Astrocyte of the spinal cord (primary cell): ENCODE measurements at regions not wholly inside any gene's neighbourhood (a gene's known extent, or its start where the extent isn't known, plus 50 kb on each side); places are given as distances from the start of the nearest gene placed in this dataset.
"Not testable (repeated sequence)": the region's sequence is repeated elsewhere in the genome, so short reads cannot be mapped to it uniquely, and the experiment has no call there.

ENCODE experiments used
- DNase-seq: peaks from one replicate; pipeline ENCODE4 v3.0.0; 2011; ENCODE audit warnings: low read depth, low spot score
- H3K4me3 ChIP-seq: 2 replicates; pipeline ENCODE4 v1.5.1; 2011; ENCODE audit warnings: low read depth, mild to moderate bottlenecking, low read length, moderate library complexity
- CTCF ChIP-seq: IDR thresholded peaks from 2 replicates; pipeline ENCODE4 v1.5.1; 2012; ENCODE audit warnings: low read depth, mild to moderate bottlenecking, low read length, inconsistent platforms
- in situ Hi-C: cut with HindIII; loops from 2 replicates; pipeline ENCODE4 v1.10.0; 2017; ENCODE audit warnings: low sequenced_read_pairs

GRCh38 chr4:3880615-3881120 is 114.5 kb downstream of the ADRA2C start:
- peak; percentile 71 for TF ChIP-seq CTCF
- no peak overlapping the region for H3K4me3 ChIP-seq
- in situ Hi-C loops, result no loop called here
- peak; percentile 30 for DNase-seq

DNA sequence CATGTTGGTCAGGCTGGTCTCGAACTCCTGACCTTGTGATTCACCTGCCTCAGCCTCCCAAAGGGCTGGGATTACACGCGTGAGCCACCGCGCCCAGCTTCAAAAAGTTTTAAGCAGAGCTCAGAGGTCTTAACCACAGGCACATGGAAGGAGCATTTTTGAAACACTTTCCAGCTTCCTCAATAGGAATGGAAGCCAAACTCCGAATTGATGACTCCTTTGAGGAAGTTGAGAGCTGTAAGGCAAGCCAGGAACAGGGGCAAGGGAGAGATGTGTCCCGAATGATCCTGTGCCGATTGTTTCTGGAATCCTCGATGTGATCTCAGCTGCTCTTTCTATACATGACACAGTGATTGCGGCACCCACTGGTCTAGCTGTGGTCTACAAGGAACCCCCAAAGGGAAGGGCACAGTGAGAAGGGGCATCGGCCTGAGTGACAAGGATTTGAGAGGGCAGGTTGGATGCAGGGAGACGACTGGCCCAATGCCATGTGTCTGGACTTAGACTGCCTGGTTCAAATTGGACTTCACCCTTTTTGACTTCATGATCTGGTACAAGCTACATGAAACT is 116.2 kb downstream of the ADRA2C start:
- DNase-seq, H3K4me3 ChIP-seq, in situ Hi-C loops: not testable (repeated sequence)

DNA sequence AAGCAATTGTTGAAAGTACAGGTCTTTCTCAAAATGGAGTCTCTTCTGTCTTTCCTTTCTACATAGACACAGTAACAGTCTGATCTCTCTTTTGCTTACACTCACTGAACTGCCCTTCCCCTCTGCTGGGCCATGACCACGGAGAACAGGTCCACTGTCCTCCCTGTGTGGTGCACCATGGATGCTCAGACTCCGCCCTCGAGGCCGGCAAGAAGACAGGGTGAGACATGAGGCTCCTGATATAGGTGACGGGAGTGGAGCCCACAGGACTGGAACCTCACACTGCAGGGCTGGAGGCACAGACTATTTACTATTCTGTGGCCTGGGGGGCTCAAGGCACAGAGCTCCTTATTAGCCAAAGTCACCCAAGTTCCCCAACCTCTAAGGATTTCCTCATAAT is 118.1 kb downstream of the ADRA2C start:
- H3K4me3 ChIP-seq, DNase-seq, in situ Hi-C loops: not testable (repeated sequence)

GRCh38 chr4:3893590-3893989 is 127.4 kb downstream of the ADRA2C start:
- in situ Hi-C loops, H3K4me3 ChIP-seq, DNase-seq: not testable (repeated sequence)

DNA sequence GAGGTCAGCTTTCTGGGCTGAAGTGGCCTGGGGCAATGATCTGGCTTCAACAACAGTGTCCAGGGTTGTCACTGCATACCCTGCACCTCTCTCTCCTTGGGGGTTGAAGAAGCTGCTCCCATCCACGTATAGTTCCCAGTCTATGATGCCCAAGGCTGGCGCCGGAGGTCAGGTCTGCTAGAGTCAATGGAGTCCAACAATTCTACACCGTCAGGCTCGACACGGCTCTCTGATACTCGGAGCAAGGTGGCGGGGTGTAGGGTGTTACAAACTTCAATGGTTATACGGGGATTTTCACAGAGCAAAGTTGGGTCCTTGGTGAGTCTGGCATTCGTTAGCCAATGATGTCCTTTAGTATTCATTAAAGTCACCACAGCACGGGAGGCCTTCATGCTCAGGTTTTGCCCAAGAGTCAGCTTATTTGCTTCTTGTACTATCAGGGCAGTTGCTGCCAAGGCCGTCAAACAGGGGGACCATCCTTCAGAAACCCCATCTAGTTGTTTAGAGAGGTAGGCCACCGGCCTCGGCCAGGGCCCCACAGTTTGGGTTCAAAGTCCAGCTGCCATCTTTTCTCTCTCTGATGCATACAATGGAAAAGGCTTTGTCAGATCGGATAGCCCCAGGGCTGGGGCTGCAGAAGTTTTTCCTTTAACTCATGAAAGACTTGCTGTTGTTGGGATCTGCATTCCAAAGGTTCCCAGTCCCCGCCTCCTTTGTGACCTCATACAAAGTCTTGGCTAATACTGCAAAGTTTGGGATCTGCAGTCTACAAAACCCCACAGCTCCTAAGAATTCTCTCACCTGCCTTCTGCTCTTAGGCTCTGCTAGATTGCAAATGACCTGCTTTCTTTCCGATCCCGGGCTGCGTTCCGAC is 128.1 kb downstream of the ADRA2C start:
- H3K4me3 ChIP-seq, in situ Hi-C loops, DNase-seq: not testable (repeated sequence)

- DNase-seq, result no peak
- no peak overlapping the region for H3K4me3 ChIP-seq
- in situ Hi-C loops, result no loop called here
- TF ChIP-seq CTCF, result no peak
Measured at GRCh38 chr4:3896441-3896840, 130.3 kb downstream of the ADRA2C start.

DNA sequence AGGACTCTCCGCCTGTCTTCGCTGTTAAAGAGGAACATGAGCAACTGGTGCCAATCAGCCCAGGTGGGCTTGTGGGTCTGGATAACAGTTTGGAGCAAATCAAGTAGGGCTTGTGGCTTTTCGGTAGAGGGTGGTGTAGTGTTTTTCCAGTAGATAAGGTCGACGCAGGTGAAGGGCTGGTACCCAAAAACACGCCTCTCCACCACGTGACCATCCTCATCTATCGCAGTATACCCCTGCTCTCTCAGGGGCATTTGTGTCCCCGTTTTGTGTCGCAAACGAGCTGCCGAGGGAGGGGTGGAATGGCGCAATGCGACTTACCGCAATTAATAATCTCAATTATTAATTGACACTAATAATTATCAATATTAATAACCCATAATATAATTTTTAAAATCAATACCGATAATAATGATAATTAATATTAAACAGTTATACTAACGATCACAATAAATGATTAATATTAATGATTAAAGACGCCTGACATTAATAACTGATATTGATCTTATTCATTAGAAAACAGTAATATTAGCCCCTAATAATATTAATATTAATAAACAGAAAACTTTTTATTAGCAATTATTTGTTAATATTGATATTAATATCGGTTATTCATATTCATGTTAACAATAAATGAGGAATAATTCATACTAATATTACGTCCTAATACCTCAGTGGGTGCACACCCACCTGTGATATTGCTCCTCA is 130.8 kb downstream of the ADRA2C start:
- in situ Hi-C loops, result not testable (repeated sequence)

DNA sequence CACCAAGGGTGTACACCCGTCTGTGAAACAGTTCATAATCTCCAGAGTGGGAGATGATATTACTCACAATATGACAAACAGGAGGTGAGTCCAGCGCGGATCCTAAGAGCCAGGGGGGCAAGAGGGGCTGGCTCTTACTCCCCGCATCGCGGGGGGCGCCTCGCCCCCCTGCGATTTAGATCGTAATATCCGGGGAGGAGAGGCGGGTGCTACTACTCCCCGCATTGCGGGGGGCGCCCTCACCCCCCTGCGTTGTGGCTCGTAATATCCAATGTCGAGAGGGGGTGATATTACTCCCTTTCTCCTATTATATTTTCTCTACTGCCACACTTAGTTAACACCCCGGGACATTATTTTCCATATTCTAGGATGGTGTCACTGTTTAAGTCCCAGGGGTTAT is 131.9 kb downstream of the ADRA2C start:
- in situ Hi-C loops, result no loop called here
- TF ChIP-seq CTCF, result no peak
- no peak overlapping the region for H3K4me3 ChIP-seq
- DNase-seq, result no peak

More for the DNA sequence above, 130.8 kb downstream of the ADRA2C start:
- DNase-seq, H3K4me3 ChIP-seq: not testable (repeated sequence)

- in situ Hi-C loops, result not testable (repeated sequence)
Measured at GRCh38 chr4:3898928-3899327, 132.7 kb downstream of the ADRA2C start.

GRCh38 chr4:3904264-3904955 is 138.2 kb downstream of the ADRA2C start:
- in situ Hi-C loops, H3K4me3 ChIP-seq: not testable (repeated sequence)
- peak; percentile 14 for DNase-seq

More at GRCh38 chr4:3898928-3899327, 132.7 kb downstream of the ADRA2C start:
- not testable (repeated sequence) for H3K4me3 ChIP-seq, DNase-seq

DNA sequence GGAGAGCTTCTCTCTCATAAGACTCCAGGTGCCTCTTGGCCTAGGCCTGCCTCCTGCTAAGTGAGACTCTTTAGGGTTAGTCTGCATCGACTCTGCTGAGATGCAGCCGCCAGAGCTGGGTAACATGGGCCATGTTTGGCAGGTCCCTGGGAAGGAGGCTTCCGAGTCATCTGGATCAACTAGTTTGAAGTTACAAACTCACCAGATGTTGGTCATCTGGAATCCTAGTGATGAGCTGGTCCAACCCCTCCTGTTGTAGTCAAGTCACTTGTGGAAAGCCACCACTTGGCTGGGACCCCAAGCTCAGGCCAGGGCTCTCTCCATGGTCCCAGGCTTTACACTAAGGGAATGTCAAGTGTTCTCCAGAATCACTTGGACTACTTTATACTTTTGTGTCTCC is 143.4 kb downstream of the ADRA2C start:
- H3K4me3 ChIP-seq, DNase-seq, in situ Hi-C loops: not testable (repeated sequence)

DNA sequence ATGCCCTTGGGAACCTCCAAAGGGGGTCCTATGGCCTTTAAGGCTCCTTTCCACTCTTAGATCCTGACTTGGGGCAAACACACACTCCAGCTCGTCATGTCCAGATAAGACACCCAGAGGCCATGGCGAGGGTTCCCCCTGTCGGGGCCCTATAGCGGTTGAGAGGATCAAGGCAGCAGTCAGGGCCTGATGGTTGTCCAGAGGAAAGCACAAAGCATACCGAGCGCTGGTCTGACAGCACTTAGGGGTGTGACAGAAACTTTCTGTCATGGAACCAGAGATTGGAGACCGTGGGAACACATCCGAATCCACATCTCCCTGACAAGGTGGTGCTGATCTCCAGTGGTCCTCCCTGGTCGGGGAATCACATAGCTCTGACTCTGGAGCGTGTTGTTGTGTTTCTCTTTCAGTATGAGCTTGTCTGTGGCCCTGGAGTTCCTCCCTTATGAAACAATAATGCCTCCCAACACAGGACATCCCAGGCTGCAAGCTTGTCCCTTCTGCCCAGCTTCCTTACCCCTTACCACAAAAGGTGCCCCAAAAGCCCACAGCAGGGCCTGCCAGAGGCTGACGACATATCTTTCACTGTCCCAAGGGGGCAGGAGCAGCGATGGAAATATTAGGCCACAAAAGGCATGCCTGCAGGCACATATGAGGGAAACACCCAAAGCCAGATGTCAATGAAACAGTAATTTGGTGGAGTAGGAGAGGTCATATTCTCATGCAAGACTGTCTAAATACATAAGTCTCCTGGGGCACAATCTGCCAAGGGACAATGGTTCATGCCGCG is 144.2 kb downstream of the ADRA2C start:
- DNase-seq, H3K4me3 ChIP-seq, in situ Hi-C loops: not testable (repeated sequence)
